ENCODE measurements at regions not wholly inside any gene's neighbourhood (a gene's known extent, or its start where the extent isn't known, plus 50 kb on each side); places are given as distances from the start of the nearest gene placed in this dataset.
"Not testable (repeated sequence)": the region's sequence is repeated elsewhere in the genome, so short reads cannot be mapped to it uniquely, and the experiment has no call there.

DNA sequence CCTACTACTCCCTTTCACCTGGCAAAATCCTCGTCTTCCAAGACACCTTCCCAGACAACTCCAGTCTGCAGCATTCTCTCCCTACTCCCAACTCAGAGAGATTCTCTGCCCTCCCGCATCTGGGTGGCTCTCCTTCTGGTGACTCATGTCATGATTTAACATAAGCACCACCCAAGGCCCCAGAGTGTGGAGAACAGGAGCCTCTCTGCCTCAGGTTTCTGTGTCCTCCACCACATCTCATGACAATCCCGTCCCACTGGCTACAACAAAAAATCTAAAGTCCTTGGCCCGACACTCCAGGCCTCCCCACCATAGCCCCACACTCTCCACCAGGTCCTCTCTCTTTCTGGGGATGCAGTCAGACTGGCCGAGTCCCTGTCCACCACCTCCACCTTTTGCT, 197.1 kb downstream of the BCL11A start:
- peak; percentile 18 for DNase-seq

DNA sequence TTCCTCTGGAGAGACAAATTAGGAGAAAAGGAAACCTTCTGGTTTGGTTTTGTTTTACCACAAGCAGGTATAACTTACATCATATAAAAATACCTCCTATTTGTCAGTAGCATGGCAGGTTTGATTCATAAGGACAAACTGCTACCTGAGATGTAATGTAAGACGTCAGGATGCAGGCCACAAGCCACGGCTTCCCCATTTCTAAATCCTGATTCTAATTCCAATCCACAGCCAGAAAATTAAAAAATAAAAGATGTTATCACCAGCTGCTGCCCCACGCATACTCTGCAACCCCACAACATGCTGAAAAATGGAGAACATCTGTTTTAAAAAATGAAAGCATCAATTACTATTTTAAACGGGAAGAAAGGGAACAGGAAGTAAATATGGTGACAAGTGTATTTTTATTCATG, 197.6 kb downstream of the BCL11A start:
- DNase-seq = no peak

- DNase-seq = no peak
Measured at GRCh38 chr2:60354713-60355112, 198.7 kb downstream of the BCL11A start.

- no peak for DNase-seq
Measured at GRCh38 chr2:60353863-60354262, 199.6 kb downstream of the BCL11A start.

DNA sequence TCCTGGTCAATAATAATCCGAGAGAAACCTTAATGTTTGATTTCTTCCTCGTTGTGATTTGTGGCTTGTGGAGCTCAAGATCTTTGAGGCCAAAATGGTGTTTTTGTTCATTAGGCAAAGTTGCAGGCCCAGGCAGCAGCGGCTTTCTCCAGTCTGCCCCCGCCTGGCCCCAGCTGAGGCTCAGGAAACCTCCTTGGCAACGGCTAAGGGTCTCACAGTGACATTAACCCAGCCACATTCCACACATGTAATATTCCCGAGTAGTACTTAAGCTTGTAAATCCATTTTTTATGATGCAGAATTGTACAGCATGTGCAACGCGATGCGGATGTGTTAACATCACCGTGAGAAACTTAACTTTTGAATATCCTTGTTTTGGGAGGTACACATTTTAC, 200.1 kb downstream of the BCL11A start:
- DNase-seq = no peak

- DNase-seq = no peak
Measured at GRCh38 chr2:60352491-60353405, 200.7 kb downstream of the BCL11A start.

DNA sequence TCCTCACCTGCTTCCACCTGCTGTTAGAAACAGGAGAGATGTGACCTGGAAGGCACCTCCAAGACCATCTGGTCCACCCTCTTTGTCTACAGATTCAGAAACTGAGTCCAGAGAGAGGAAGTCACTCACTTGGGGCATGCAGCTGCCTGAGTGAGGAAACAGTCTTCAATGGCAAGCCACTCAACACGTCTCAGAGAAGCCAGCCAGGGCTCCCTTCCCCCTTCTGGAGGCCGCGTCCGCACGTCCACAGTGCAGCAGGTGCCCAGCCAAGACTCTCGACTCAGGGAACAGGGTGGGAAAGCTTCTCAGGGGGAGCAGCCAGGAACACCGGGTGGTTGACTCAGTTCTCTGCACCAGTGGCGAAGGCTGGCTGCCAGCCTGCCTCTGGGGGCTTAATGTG, 201.7 kb downstream of the BCL11A start:
- DNase-seq = no peak

- no peak for DNase-seq
Measured at GRCh38 chr2:60351321-60351720, 202.1 kb downstream of the BCL11A start.

DNA sequence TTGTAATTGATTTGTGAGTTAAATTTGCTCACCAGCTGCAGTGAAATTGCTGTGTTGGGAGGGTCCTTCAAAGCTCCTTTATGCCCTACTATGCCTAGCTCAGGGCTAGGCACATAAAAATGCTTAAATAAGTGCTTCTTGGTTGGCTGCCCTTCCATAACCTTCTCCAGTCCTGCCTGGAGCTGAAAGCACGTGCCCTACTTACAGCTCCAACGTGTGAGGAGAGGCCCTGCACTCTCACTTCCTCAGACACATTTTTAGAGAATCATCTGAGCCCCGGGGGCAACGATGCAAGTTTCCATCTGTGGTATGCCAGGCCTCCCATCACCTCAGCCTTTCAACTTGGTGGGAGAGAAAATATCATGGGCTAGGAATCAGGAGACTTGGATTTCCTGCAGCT, 202.7 kb downstream of the BCL11A start:
- no peak for DNase-seq

DNA sequence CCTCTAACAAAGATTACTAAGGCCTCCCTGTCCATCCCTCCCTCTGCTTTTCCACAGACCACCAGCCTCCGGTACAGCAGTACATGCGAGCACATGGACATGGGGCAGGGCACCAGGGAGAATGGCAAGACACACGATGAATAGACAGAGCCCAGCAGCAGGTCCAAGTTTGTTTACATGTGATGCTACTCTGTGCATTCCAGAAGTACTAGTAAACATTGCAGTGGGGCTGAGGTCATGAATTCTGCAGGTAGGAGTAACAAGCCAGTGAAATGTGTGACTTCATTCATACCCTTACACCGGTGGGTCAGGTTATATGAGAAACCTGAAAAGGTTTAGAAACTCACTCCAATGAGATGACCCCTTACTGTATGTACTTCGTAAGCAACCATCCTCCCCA, 205.7 kb downstream of the BCL11A start:
- DNase-seq = no peak

DNA sequence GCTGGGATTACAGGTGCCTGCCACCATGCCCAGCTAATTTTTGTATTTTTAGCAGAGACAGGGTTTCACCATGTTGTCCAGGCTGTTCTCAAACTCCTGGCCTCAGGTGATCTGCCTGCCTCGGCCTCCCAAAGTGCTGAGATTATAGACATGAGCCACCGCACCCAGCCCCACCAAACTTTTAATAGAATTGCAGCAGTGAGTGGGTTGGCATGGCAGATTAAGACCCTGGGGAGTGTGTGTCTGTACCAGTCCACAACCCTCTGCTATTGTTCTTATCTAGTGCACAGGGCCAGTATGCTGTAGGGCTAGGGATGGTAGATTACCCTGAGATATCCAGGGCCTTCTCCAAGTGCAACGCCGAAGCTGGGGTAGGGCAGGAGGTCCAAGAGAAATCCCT, 211.0 kb downstream of the BCL11A start:
- not testable (repeated sequence) for DNase-seq

GRCh38 chr2:60341151-60341550, 212.3 kb downstream of the BCL11A start:
- no peak for DNase-seq

DNA sequence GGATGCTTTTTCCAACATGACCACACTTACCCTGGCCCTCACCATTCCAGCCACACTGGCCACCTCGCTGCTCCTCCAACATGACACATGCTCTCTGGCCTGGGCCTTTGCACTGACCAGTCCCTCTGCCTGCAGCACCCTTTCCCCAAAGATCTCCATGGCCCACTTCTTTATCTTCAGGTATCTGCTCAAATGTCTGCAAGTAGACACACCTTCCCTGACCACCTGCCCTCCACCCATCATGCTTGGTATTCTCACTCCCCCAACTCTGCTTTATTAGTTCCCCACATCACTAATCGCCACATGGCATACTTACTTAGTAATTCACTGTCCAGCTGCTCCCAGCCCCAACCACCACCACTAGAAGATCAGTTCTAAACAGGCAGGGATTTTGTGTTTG, 214.2 kb downstream of the BCL11A start:
- DNase-seq = no peak

DNA sequence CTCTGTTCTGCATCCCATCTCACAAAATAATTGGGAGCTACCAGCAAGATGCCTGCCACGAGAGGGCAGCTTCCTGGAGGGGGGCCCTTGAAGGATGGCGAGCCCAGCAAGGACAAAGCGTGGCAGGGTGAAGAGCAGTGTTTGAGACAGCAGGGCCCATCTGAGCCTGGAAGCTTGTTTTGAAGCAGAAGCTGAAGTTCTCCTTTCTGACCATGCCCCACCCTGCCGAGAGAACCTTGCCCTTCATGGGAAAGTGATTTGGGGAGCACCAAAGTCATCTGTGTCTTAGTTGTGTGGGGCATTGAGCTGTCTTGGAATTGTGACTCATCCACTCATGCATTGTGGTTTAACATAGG, 216.3 kb downstream of the BCL11A start:
- DNase-seq = peak; percentile 24

DNA sequence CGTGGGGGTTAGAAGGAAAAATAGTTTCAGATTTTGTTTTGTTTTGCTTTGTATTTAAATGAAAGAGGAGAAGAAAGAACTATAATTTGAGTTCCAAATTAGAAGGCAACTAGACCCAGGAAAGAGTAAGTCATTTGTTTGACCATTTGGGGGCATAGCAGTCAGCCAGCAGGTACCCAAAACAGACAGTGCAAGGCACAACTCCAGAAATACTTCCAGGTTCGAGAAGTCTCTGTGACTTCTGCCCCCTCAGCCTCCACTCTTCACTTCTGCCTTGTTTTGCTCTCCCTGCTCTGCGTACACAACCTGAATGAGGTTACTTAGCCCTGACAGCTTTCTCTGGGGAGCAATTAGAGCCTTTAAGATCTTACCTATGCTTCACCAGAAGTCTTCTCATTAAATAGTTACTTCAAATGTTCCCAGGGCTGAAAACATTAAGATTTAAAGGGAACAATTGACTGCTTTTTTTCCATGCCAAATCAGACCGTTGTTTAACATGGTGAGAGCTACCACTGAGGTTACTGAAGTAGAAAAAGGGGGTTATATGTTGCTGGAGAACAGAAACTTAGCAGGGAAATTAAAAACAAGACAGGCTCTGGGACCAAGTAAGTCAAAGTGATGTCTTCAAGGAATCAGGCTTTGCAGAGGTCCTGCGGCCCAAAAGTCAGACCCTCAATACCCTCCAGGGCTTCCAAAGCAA, 216.9 kb downstream of the BCL11A start:
- no peak for DNase-seq

DNA sequence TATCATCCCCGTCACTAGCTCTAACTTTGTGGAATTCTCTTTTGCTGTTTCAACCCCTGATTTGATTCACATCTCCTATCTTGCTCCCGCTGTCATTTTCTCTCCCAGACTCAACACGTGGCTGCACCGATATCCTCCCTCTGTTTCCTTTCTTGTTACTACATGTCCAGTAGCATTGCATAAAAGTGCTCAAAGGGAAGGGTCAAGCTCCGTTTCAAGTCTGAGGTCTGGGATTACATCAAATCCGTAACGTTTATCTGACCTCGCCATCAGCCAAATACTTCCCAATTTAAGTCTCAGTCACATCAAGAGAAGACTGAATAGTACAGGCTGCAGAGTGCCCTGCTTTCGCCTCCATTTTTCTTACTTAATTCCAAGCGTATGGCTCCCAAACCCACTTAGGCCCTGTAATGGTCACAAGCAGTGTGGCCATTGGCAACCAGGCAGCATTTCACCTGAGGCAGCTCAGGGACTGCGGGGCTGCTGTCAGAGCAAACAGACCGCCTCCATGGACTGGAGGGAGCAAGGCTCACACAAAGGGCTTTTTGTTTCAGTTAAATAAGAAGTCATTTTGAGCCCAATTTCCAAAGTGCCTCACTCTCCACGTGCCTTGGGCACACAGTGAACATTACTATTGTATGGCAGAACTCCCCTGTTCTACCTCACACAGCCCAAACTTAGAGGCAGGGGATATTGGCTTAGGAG, 217.8 kb downstream of the BCL11A start:
- DNase-seq = no peak

DNA sequence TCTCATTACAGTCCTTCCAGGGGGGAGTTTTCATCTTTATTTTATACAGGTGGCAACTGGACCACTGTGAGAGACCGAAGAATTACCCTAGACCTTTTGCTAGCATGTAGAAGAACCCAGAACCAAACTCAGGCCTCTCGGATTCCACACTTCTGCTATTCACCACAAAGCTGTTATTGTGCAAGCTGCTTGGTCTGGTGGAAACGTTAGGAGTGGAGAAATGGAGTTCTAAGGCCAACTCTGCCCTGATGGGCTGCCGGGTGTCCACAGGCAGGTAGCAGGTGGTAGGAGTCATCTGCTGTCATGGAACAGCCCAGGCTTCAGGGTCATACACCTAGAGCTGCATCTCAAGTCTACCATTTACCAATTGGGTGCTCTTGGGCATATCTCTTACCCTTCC, 218.8 kb downstream of the BCL11A start:
- DNase-seq = no peak

DNA sequence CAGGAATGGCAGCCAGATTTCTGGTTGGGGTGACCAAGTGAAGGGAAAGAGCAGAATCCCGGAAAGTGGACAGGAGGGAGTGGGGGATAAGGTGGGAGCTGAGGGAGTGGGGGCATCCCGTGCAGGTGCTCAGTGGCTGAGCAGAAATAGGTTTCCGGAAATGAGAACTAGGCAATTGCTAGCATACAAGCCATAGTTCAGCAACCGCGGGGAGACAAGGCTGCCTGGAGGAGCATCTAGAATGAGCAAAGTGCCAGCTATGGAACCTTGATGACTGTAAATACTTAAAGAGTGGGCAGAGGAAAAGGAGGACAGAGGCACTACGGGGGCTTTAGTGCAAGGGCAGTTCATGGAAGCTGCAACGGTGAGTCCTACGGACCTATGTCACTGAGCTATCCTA, 220.2 kb downstream of the BCL11A start:
- no peak for DNase-seq

GRCh38 chr2:60331115-60331809, 222.2 kb downstream of the BCL11A start:
- peak; percentile 18 for DNase-seq

GRCh38 chr2:60329225-60329624, 224.2 kb downstream of the BCL11A start:
- DNase-seq = no peak

- no peak for DNase-seq
Measured at GRCh38 chr2:60324536-60324935, 228.9 kb downstream of the BCL11A start.

- no peak for DNase-seq
Measured at GRCh38 chr2:60321816-60322215, 231.6 kb downstream of the BCL11A start.

DNA sequence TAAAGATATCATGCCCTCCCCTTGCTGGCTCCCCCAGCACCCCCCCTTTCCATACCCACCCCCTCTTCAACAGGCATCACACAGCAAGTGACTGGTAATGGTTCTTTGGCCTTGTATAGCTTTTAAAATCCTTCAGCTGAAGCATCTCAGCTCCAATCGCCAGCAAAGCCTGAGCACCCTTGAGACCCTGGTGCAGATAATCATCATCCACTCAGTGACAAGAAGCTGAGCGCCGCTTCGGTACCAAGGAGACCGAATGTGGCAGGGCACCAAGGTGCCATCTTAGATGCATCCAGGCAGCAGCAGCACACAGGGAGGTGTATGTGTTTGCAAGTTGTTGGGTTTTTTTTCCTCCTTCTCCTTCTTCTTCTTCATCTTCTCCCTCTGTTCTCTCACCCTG, 232.7 kb downstream of the BCL11A start:
- DNase-seq = no peak

Measured in fibroblast of skin of back (primary cell).